ENCODE measurements at regions not wholly inside any gene's neighbourhood (a gene's known extent, or its start where the extent isn't known, plus 50 kb on each side); places are given as distances from the start of the nearest gene placed in this dataset.

DNA sequence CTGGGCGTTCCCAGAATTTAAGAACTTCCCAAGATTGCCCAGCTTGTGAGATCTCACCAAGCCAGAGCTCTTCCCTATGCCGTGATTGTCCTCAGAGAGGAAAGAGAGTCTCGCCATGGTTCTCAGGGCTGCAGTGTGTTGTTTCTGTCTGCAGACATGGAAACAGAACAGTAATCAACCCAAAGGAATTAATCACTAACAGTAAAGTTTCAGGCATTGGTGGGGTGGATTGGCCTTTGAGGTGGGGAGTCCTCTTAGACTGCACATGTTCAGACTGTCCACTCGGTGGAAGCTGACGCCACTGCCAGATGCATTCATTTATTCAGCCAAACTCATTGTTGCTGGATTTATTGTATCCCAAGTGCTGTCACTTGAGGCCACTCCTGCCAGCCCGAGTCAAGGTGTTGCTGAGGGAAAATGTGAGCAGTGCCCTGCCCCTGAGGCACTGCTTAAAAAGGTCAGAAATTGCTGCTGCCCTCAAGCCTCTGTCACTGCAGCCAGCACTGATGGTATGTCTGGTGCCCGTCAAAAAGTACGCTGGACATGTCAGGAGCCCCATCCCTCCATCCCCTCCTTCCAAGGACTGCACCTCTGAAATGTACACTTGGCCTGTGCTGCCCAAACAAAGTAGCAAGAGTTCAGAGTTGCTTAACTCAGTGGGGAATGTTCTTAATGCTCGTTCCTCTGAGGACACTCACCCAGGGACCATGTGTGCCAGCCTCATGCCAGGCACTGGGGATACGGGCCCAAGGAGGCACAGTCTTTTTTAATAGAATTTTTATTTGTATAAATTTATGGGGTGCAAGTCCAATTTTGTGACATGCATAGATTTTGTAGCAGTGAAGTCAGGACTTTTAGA is 201.0 kb downstream of the GLI2 start:
- DNase-seq (ENCODE audit: low read depth) = peak; percentile 39

DNA sequence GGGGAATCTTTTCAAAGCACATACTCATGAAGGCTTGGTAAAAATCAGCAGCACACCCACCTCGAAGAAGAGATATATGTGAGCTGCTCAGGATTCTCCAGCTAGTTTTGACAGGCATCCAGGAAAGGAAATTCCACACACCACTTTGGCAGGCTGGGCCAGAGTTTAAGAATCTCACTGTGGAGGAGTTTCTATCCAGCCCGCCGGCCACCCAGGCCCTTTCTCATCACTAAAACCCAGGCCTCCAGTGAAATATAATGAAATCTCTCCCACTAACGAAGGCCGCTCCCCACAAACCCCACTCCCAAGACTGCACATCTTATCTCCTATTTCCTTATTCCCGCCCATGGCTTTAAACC is 202.0 kb downstream of the GLI2 start:
- peak; percentile 63 for DNase-seq (ENCODE audit: low read depth)

GRCh38 chr2:120938045-120938771 is 202.5 kb downstream of the GLI2 start:
- DNase-seq (ENCODE audit: low read depth) = no peak

DNA sequence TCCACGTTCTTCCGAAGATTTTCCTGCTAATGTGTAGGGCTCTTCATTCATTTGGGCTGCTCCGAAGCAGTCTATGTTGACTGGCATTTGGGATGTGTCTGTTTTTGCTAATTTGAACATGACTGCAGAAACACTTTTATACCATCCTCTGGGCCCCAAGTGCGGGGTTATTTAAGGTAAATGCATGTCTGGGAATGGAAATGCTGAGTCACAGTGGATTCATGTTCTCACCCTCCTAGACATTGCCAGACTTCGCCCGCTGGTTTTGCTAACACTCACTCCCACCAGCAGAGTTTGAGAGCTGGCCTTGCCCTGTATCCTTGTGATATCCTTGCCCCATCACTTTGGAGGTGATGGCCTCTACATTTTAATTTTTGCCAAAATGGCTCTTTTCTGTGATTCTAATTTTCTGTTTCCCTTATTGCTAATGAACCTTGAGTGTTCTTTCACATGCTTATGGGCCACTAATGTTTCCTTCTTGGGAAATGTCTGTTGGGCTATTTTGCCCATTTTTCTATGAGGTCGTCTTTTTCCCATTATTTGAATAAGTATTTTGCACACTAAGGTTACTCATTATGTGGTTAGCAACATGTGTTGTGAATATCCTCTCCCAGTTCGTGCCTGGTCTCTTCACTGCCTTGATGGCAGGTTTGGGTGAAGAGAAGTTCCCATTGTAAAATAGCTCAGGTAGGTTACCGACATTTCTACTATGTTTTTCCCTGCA is 204.1 kb downstream of the GLI2 start:
- DNase-seq (ENCODE audit: low read depth) = peak; percentile 87

- no peak for DNase-seq (ENCODE audit: low read depth)
These were observed 204.6 kb downstream of the GLI2 start for GRCh38 chr2:120940319-120940696.

DNA sequence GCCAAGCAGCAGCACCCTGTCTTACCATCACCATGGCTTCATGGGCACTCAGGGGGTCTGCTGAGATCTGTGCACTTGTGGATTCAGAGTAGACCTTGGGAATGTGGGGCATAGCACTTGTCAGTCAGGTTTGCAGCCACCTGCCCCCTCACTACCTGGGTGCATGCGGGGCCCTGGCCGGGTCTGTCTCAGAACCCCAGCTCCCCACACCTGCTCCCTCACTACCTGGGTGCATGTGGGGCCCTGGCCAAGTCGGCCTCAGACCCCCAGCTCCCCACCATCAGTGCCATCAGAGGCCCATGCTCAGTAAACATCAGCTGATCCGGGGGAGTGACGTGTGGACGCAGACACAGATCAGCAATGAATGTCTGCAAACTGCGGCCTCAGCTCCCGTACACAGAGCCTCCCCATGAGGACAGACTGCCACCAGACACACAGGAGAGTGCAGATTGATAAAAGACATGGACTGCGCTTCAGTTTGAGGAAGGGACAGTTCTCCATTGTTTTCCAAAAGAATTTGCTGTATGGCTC is 205.1 kb downstream of the GLI2 start:
- DNase-seq (ENCODE audit: low read depth) = no peak

DNA sequence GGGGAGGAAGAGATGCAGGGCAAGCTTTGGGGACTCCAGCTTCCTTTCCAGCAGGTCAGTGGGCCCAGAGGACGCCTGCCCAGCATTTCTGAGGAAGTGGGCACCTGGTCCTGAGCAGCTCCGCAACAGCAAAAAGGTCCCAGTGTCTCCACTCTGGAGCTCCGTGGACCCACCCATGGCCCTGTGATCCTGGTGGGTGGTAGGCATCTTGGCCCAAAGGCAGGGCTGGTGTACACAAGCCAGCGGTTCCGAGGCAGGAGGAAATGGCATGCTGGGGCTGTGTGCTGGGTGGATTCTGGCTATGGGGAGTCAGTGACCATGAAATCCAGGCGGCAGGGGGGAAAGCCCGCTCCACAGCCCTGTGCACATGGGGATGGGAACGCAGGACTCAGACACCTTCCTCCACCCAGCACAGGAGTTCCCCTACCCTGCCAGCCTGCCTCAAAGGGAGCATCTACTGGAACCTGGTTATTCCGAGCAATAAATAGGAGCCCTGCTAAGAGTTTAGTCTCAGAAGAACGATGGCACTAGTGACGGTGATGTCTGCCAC is 206.0 kb downstream of the GLI2 start:
- no peak for DNase-seq (ENCODE audit: low read depth)

- no peak for DNase-seq (ENCODE audit: low read depth)
These were observed 207.0 kb downstream of the GLI2 start for GRCh38 chr2:120942658-120943057.

DNA sequence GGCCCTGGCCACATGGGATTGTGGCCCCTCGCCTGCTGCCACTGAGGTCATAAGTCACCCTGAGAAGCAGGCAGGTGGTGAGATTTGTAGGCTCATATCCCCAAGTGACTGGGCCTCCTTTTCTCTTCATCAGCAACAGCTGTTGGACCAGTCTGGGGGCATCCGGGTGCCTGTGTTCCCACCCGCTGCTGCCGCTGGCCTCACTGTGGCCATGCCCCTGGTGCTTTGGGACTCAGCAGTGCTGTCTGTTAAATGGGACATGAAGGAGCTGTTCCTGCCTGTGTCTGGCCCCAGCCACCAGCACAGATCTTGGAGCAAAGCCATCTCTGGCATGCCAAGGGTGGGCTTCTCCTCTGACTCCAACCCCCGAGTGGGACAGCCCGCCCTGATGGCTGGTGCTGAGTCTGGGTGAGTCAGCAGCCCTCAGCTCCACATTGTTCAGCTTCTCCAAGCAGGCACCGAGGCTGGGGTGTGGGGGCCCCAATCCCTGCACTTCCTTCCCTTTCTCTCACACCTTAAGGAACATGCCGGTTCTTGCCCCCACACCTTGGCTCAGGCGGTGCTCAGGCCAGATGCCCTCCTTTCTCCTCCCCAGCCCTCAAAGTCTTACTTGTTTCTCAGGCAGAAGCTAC is 207.9 kb downstream of the GLI2 start:
- DNase-seq (ENCODE audit: low read depth) = no peak

DNA sequence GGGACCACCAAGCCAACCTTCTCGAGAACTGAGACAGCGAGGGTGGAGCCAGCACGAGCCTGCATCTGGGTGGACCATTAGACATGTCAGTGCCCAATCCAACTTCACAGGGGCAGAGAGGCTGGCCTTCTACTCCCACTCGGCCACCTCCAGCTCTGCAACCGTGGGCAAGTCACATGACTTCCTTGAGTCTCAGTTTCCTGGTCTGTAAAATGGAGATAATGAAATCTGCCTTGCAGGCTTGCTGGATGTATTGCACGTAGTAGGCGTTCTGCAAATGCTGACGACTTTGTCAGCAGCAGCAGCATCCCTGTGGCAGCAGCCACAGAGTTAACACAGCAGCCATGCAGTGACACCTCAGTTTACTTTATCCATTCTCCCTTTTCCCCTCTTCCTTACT is 208.9 kb downstream of the GLI2 start:
- no peak for DNase-seq (ENCODE audit: low read depth)

DNA sequence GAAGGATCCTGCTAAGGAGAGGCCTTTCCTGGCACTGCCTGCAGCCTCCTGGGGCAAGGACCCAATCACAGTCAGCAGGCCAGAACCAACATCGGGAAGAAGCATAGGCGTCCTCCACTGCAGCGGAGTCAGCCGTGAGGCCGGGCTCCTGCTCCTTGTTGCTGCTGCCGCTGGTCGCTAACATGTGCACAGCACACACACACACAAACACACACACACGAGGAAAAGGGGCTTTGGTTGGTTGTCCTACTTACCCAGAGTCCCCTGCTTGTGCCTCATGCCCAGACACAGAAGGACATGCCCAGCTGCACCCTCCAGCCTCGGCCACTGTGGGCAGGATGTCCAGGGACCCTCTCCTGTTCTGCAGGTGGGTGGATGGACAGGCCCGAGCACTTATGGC is 209.4 kb downstream of the GLI2 start:
- no peak for DNase-seq (ENCODE audit: low read depth)

GRCh38 chr2:120945832-120946499 is 210.3 kb downstream of the GLI2 start:
- DNase-seq (ENCODE audit: low read depth) = no peak

DNA sequence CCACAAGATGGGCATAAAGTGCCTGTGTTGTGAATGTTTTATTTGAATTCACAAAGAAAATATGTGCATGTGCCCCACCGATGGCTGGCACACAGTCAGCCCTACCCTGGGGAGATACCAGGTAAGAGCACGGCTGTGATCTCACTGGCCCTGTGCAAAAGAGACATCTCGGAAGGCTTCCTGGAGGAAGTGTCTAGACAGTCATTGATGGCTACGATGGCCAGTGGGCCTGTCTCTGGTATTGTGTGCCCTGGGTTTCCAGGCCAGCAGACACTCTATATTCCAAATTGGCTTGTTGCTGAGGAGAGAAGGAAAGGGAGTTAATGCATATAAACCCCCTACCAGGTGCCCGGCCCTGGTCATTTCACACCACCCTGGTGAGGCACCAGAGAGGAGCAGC is 211.7 kb downstream of the GLI2 start:
- no peak for DNase-seq (ENCODE audit: low read depth)

DNA sequence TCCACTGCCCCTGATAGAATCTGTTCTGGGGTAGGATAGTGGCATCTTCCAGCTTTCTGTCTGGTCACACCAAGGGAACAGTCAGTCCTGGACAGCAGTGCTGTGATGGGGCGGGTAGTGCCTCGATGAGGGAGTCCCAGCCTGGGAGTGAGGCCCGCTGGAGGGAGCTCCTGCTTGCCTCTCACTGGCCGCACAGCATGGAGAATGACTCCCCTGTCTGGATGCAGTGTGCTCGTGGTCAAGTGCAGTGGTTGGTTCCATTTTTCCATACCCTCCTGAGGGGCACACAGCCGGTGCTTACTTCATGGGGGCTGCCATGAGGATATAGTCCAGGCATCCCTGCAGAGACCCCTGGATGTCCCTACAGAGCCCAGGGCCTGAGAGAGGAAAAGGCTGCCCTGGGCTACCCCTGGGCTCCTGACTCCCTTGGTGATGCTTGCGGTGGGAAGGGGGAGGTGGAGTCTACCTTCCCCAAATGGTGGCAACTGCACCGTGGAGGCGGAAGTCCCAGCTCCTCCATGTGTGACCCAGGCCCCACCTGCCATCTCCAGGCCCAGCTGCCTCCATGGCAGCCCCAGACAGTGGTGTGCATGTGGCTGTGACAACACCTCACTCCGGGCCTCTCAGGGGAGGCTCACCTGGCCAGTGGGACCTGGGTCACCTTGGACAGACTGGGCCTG is 212.5 kb downstream of the GLI2 start:
- no peak for DNase-seq (ENCODE audit: low read depth)

- DNase-seq (ENCODE audit: low read depth) = no peak
These were observed 213.0 kb downstream of the GLI2 start for GRCh38 chr2:120948662-120949011.

DNA sequence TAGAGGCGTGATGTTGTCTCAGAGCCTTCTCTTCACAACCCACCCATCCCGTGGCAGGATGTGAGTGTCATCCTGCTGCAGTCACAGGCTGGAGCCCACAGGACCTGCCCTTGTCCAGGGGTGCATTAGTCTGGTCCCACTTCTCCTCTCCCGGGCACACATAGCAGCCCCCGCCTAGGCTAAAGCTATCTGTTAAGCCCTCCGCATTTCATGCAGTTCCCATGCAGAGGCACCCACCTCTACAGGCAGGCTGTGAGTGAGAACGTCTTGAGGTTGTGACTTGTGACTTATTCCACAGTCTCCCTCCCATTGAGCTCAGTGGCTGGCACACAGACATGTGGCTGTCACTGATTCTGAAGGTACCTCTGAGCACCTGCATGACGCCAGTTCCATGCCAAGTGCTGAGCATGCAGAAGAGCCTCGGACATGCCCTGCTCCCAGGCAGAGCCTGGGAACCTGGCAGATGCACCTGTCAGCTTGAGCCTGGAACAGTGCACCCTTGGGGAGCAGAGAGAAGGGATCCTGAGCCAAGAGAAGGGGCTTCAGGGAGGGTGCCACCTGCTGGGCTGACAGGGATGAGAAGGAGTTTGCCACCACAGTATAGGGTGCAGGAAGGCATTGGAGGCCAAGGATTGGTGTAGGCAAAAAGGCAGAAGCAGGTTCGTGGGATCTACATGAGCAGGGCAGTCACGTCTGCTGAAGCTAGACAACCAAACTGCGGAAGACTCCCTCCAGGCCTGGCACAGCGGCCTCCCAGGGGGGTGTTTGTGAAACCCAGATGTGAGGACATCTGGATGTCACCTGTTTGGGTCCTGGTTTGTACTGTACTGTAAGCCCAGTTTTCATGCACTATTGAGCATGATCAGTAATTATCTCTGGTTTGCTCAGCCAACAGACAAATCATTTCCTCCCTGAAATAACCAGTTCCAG is 213.6 kb downstream of the GLI2 start:
- no peak for DNase-seq (ENCODE audit: low read depth)

DNA sequence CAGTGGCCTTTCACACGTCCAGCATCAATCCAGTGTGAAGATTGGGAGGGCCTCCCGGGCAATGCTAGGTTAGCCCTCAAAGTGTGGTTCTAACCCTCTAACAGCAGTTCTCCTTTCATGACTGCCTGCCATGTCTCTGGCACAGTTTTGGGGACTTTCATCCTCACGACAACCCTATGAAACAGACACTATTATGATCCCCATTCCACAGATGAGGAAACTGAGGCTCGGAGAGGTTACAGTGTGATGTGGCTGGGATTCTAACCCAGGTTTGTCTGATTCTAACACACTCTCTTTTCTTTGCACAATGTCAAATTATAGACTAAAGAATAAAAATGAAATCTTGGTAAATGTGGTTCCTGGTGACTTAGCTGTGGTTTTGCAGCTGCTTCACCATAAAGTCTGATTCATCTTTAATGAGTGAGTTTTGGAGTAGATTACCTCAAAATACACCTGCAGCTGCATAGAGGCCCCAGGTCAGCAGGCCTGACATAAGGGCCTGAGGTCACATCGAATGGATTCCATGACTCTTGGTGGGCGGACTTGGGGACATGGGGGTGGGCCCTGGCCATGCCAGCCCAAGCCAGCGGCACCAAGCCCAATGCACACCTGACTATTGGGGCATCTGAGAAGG is 214.4 kb downstream of the GLI2 start:
- DNase-seq (ENCODE audit: low read depth) = peak; percentile 31

GRCh38 chr2:120951693-120952092 is 216.0 kb downstream of the GLI2 start:
- DNase-seq (ENCODE audit: low read depth) = peak; percentile 29

DNA sequence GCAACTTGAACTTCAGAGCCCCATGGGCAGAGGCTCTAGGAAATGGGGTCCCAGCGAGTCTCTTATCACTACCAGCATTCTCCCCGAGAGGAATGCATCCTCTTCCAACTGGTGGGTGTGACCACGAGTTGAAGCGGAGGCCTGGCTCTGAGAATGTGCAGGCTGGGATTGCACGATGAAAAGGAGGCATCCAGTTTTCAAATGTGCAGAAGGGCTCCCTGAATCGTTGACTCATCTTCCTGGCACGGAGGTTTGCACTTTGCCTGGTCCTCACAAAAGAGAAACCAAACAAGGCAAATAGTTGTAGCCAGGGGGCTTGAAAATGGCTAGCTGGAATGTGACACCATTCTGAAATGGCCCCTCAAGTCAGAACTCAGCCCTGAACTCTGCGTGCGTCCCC is 216.7 kb downstream of the GLI2 start:
- DNase-seq (ENCODE audit: low read depth) = peak; percentile 93
